ENCODE measurements at regions not wholly inside any gene's neighbourhood (a gene's known extent, or its start where the extent isn't known, plus 50 kb on each side); places are given as distances from the start of the nearest gene placed in this dataset.

DNA sequence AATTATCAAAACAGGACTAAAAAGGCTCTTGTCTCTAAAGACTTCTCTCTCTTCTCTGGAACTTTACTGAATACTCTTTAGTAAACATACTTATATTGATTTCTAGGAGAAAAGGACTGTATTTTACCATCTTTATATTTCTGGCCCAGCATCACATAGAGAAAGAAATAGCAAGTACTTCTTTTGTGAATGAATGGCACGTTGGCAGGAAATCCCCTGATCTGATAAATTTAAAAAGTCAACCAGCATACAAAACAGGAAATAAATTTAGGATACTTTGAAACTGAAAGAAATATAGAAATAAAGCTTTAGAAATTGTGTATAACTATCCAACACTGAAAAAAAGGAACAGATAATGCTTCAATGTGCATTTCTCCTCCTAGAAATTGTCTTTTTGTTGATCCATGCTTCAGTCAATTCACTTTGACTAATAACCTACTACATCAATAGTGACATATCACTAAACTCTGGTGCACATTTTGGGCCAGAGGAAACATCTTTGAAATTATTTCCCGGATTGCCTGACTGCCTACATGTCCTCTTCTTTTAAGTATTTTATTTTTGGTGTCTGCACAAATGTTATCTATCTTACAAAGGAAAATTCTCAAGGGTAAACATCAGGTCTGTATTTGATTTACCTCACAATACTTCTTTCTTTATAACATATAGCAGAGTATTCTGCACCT, 183.5 kb upstream of the FSTL5 start:
- TF ChIP-seq, protein P1, sequence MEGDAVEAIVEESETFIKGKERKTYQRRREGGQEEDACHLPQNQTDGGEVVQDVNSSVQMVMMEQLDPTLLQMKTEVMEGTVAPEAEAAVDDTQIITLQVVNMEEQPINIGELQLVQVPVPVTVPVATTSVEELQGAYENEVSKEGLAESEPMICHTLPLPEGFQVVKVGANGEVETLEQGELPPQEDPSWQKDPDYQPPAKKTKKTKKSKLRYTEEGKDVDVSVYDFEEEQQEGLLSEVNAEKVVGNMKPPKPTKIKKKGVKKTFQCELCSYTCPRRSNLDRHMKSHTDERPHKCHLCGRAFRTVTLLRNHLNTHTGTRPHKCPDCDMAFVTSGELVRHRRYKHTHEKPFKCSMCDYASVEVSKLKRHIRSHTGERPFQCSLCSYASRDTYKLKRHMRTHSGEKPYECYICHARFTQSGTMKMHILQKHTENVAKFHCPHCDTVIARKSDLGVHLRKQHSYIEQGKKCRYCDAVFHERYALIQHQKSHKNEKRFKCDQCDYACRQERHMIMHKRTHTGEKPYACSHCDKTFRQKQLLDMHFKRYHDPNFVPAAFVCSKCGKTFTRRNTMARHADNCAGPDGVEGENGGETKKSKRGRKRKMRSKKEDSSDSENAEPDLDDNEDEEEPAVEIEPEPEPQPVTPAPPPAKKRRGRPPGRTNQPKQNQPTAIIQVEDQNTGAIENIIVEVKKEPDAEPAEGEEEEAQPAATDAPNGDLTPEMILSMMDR (IDR thresholded peaks at IDR 0.05; ENCODE audit: low read depth, low read length): no peak
- TF ChIP-seq EZH2phosphoT487 (IDR thresholded peaks at IDR 0.05; ENCODE audit: low read depth): no peak
